ENCODE measurements at regions not wholly inside any gene's neighbourhood (a gene's known extent, or its start where the extent isn't known, plus 50 kb on each side); places are given as distances from the start of the nearest gene placed in this dataset.
A peak's percentile ranks its signal among the peaks of the same experiment; 100 is the strongest.
"Not testable (repeated sequence)": the region's sequence is repeated elsewhere in the genome, so short reads cannot be mapped to it uniquely, and the experiment has no call there.

DNA sequence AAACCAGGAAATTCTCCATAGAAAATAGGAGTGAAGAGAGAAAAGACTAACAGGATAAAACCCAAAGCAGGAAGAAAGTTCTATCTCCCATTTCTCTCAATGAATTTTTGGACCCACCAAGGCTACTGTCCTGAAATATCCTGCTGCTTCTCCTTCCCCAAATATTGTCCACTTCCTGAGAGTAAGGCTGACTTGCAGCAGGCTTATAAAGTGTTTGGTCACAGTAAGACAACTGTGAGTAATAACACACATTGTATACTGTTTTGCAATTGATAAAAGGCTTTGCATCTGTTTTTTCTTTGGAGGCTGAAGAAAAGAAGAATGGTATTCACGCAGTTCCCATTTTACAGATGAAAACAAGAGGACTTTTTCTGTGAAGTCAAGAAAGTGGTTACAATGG, 52.8 kb downstream of the FOXD4L6 start:
- not testable (repeated sequence) for DNase-seq

DNA sequence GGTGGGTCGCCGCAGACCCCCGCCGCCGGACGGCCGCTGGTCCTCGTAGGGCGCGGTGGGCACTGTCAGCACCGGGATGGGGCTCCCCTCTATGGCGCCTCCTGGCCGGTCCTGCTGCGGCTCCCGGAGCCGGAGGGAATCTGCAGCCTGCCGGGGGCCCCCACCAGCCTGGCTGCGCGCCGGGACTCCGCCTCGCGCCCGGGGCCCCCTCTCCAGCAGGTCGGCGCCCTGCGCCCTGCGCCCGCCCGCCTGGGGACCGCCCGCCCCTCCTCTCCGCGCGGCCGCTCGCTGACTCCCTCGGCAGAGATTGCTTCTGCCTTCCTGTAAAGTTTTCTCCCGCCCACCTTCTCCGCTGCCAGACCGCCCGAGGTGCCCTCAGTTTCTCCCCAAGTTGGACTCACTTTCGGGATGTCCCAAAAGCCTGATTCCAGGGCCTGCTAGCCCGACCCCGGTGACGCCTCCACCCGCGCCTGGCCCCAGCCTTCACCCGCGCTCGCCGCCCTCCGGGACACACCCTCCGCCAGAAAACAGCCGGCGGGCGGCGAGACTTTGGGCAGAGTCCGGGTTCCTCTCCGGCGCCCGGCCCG, 54.0 kb downstream of the FOXD4L6 start:
- DNase-seq = peak; percentile 2

GRCh38 chr9:41073471-41074243, 54.8 kb downstream of the FOXD4L6 start:
- DNase-seq = not testable (repeated sequence)

GRCh38 chr9:41064125-41064795, 64.2 kb downstream of the FOXD4L6 start:
- DNase-seq = peak; percentile 6

DNA sequence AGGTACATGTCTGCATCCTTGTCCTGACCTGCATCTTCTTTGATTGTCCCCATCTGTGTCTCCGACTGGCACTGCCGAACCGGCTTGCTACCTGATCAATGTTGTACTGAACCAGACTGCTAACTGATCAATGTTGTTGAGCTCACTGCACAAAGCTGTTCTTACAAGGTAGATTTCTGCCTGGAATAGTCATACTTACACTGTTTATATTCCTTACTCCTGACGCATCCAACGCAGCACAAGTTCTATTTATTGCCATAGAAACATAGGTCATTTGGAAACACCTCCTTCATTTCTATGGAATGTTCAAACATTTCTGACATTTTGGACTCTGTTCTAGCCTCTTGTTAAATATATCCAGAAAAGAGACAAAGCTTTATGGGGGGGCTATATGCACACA, 65.2 kb downstream of the FOXD4L6 start:
- not testable (repeated sequence) for DNase-seq

DNA sequence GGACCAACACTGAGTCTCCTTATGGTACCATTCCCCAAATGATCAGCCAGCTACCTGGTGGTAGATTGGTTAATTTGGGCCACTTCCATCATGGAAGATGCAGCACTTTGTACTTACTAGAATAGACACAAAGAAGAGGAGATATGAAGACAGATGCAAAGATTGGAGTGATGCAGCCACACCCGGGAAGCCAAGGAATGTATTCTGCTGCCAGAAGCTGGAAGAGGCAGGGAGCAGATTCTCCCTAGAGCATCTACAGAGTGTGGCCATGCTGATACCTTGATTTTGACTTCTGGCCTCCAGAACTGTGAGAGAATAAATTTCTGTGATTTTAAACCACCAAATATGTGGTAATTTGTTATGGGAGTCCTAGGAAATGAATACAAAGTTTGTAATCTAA, 68.9 kb downstream of the FOXD4L6 start:
- DNase-seq = not testable (repeated sequence)

DNA sequence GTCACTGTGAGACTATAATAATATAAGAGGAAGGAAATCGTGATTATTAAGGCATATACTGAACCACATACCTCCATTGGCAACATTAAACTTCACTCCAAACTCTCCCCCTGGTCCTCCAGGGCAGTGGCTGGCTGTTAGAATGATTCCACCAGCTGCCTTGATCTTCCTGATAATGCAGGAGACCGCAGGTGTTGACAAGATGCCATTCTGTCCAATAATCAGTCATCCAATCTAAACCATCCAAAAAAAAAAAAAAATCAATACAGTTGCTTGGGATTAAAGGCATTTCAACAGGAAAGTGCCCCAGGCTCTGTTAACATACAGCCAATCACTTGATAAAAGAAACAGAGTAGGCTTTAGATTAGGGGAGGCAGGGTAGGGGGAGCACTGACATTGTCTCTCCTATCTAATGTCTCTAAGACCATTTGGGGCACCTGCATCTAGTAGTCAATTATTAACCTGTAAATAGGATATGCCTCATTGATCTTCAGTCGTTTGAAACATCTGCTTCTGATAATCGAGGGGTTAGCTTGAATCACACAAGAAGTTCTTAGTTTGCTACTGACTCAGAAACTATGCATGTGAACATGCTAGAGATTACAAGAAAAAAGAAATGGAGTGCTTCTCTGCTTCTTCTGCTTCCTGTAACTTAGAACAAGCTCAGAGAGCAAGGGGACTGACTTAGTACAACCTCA, 74.7 kb downstream of the FOXD4L6 start:
- DNase-seq = not testable (repeated sequence)

GRCh38 chr9:41048672-41049071, 79.8 kb downstream of the FOXD4L6 start:
- not testable (repeated sequence) for DNase-seq

DNA sequence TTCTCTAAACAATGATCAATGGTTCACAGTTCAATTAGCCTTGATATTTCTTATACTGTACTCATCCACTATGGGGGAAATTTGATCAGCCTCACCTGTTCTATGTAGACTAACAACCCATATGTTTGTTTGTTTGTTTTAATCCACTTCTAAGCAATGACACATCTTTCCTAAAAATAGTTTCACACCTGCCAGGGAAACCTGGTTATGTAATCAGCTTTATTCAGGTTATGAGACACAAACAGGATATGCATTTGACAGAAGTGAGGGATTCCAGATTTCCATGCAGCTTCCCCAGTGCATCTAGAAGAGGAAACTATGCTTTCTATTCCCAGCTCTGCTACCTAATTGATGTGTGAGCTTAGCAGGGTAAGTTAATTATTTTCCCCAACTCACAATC, 80.7 kb downstream of the FOXD4L6 start:
- DNase-seq = not testable (repeated sequence)

DNA sequence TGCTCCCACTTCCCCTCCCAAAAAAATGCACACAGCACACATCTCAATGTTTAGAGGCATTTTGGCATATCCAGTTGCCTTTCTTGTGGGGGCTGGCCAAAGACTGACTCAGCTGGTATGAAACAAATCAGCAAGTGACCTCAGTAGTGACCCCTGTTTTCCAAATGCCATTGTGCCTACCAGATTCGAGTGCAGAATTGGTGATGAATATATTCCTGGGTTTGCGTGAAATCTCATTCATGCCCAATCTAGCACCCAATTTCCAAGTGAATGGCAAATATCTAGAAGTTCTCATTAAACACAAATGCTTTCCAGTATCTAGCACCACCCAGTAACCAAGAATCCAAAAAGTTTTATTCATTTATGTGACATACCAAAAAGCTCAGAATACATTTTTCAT, 83.6 kb downstream of the FOXD4L6 start:
- not testable (repeated sequence) for DNase-seq

DNA sequence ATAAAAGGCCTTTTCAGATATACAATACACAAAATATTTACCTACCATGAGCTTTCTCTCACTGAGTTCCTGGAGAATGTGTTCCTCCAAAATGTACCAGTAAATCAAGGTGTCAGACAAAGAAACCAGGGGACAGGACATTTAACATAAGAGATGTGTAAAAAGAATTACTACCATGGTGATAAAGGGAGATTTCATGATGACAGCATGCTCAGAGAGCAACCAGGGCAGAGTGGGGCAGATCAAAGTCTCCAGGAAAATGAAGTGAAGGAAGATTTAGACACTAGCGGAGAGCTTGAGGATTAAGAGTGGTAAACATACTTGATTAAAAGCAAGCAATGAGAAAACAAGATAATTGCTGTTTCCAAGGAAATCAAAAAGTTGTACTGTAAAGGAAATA, 85.0 kb downstream of the FOXD4L6 start:
- DNase-seq = not testable (repeated sequence)

DNA sequence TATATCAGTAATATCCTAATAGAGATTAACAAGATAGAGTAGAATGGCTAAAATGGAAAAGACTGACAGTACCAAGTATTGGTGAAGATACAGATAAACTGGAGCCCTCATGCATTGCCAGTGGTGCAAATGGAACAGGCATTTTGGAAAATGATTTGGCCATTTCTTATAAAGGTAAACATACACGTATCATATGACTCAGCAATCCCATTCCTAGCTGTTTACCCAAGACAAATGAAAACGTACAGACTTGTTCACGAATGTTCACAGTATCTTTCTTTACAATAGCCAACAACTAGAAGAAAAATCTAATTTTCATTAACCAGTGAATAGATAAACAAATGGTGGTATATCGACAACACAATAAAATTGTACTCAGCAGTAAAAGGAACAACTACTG, 86.4 kb downstream of the FOXD4L6 start:
- DNase-seq = not testable (repeated sequence)

DNA sequence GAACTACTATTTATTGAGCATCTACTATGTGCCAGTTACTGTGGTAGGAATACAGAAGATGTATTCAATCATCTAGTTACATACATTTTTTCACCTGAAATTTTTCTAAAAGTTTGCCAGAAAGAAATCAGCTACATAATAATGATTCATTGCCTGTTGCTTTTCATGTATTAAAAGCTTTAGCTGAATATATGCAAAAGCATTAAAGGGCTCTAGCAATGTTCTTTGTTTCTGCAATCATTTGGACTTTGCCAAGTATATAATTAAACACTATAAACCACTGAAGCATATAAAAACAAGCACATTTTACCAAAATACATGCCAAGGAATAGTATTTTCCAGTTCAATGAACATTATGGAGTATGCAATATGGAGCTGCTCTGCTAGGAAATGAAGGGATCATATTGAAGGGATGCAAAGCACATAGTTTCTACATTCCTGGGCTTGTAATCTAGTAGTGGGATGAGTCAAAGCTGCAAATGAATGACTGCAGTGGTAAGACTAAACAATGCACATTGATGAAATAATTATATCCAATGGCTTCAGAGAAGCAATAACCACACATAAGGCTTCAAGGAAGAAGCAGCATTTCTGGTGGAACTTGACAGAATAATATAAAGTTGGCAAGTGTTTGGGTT, 87.7 kb downstream of the FOXD4L6 start:
- DNase-seq = not testable (repeated sequence)

DNA sequence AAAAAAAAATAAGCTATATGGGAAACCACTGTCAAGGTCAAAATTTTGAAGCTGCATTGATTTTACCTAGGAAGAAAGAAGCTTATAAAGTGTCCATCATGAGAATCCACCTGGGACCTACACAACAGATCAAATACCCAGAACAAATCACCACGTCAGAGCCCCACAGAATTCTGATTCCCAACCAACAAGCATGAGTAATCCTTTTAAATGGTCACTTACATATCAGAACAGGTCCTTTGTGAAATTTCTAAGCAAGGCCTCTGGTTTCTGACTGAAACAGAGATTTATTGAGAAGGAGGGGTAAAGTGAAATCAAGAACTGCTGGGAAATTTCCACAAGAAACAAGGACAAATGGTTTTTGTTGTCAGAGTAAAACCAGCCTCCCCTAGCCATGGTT, 93.2 kb downstream of the FOXD4L6 start:
- not testable (repeated sequence) for DNase-seq

- DNase-seq = not testable (repeated sequence)
Measured at GRCh38 chr9:41034699-41035197, 93.7 kb downstream of the FOXD4L6 start.

DNA sequence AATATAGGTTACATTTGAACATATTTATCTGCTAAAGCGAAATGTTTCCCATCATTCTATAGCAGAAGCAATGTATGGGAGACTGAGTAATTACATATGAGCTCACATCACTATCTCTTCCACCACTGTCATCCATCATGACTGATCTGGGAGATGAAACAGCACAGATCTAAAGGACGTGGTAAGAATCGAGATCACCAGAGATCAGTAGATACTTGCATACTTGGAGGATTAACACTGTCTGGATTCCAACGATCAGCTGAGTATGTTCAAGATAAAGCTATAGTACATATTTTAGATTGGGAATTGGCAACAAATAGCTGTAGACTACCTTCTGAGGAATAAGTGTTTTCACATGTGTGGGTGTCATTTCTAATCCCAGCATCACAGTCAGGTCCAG, 94.6 kb downstream of the FOXD4L6 start:
- not testable (repeated sequence) for DNase-seq

GRCh38 chr9:41033360-41033759, 95.1 kb downstream of the FOXD4L6 start:
- DNase-seq = not testable (repeated sequence)

DNA sequence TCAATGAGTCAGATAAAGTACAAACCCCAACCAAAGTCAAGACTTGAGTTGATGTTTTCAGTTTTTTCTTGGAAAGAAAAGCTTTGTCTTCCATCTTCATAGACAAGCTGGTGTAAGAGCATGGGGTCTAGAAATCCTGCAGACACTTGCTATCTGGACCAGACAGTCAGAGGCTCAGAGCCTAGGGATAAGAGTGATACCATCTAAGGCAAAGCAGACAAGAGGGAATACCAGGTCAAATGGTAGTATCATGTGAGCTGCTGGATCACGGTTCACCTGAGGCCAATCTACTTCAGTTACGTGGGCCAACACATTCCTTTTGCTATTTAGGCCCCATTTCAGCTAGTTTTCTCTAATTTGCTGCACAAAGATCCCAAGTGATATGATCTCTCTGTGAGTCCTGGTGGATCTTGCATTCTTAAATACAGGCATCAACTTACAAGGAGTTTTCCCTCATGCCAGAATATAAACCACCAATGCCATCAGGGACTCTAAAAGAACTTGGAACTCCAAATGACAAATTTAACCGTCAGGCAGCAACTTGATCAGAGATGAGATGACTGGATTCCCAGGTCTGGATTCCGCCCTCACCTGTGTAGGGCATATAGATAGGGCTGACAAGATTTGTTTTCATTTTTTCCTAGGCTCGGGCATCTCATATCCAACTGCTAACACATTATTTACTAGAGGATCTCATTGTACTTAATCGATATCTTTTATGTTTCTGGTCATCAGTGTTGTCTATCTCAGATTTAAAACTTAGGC, 101.4 kb downstream of the FOXD4L6 start:
- DNase-seq = not testable (repeated sequence)

GRCh38 chr9:41022365-41022764, 106.1 kb downstream of the FOXD4L6 start:
- DNase-seq = not testable (repeated sequence)

DNA sequence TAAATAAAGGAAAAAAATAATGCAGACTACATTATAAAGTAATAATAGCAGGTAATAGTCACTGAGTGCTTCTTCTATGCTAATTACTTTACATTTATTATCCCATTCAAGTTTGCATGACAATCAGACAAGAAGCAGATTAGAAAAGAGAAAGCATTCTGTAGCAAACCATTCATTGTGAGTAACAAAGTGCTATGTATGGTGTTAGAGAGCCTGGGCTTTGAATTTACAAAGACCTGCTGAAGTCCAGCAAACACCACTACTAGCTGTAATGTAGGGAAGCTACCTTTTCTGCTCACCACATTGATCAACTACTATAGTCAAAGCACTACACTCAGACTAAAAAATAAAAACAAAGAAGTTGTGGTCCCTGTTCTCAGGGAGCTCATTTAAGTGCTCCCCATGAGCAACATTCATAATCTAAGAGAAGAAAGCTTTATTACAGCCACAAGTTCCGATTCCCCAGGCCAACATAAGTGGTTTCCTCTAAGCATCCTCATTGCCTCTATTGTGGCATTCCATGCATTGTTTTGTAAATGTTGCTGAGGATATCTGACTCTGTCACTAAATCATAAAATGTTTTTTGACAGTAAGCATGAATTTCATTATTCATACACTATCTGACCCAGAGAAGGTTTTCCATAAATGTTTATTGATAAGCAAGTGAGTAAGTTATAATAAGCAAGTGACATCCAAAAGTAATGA, 108.5 kb downstream of the FOXD4L6 start:
- not testable (repeated sequence) for DNase-seq

- DNase-seq = not testable (repeated sequence)
Measured at GRCh38 chr9:41018948-41019347, 109.5 kb downstream of the FOXD4L6 start.

Measured in stimulated activated CD4-positive, alpha-beta T cell treated with anti-CD3 and anti-CD28 coated beads, Interleukin-12 subunit alpha, Interleukin-12 subunit beta, amount 100 ng/mL, for 4 hours (primary cell).